Stomach (tissue), 4 donors: ENCODE measurements at regions not wholly inside any gene's neighbourhood (a gene's known extent, or its start where the extent isn't known, plus 50 kb on each side); places are given as distances from the start of the nearest gene placed in this dataset.

Experiments used
- CTCF ChIP-seq, 7 experiments: fragments of 450-650 bp in 4 of 7; fragments of 200-600 bp in 3 of 7; sonication (generic) in 3 of 7; IDR thresholded peaks; one replicate each; pipeline ENCODE4 v1.5.1; 2016 to 2019; ENCODE audit warnings: antibody characterized with exemption in 7 of 7, control low read depth in 2 of 7, mild to moderate bottlenecking in 1 of 7
- EP300 ChIP-seq: sonication (generic); formaldehyde crosslinking; IDR thresholded peaks from one replicate; pipeline ENCODE4 v1.6.1; 2017; ENCODE audit warnings: antibody characterized with exemption
- POLR2A ChIP-seq, 4 donors: fragments of 450-650 bp; IDR thresholded peaks; one replicate each; pipeline ENCODE4 v1.6.1; 2016; ENCODE audit warnings: antibody characterized with exemption in 4 of 4, control low read depth in 2 of 4, mild to moderate bottlenecking in 1 of 4, moderate library complexity in 1 of 4

- TF ChIP-seq EP300 (no peak), CTCF (IDR thresholded peaks at IDR 0.05) (no peak), POLR2A (IDR thresholded peaks at IDR 0.05) (no peak)
Observed at GRCh38 chr2:145806546-145806945, 1286.6 kb upstream of the ZEB2 start.
